DMS 273 treated with DMSO at 0.1 percent for 48 hours (cell line): ENCODE measurements at regions not wholly inside any gene's neighbourhood (a gene's known extent, or its start where the extent isn't known, plus 50 kb on each side); places are given as distances from the start of the nearest gene placed in this dataset.
A peak's percentile ranks its signal among the peaks of the same experiment; 100 is the strongest.
"Not testable (repeated sequence)": the region's sequence is repeated elsewhere in the genome, so short reads cannot be mapped to it uniquely, and the experiment has no call there.

ENCODE experiments used
- DNase-seq: peaks from one replicate; lab custom pipeline; 2025; lab: John Stamatoyannopoulos, UW

GRCh38 chr2:44086629-44087028 lies 82.0 kb upstream of the PPM1B start:
- no peak for DNase-seq

- DNase-seq, result peak; percentile 33
Measured at GRCh38 chr2:44087036-44087713, 81.5 kb upstream of the PPM1B start.

GRCh38 chr2:44087714-44088092 lies 81.0 kb upstream of the PPM1B start:
- DNase-seq, result no peak

- not testable (repeated sequence) for DNase-seq
Measured at GRCh38 chr2:44092519-44092918, 76.2 kb upstream of the PPM1B start.

GRCh38 chr2:44093970-44094369 lies 74.7 kb upstream of the PPM1B start:
- no peak for DNase-seq

- peak; percentile 57 for DNase-seq
Measured at GRCh38 chr2:44097322-44097907, 71.3 kb upstream of the PPM1B start.

- no peak for DNase-seq
Measured at GRCh38 chr2:44098050-44098449, 70.6 kb upstream of the PPM1B start.

- no peak for DNase-seq
Measured at GRCh38 chr2:44098891-44099290, 69.8 kb upstream of the PPM1B start.

GRCh38 chr2:44100351-44100750 lies 68.3 kb upstream of the PPM1B start:
- DNase-seq, result no peak

- no peak for DNase-seq
Measured at GRCh38 chr2:44101246-44101645, 67.4 kb upstream of the PPM1B start.

GRCh38 chr2:44102790-44103562 lies 65.7 kb upstream of the PPM1B start:
- DNase-seq, result no peak

- DNase-seq, result no peak
Measured at GRCh38 chr2:44103639-44104038, 65.0 kb upstream of the PPM1B start.

GRCh38 chr2:44104855-44105271 lies 63.8 kb upstream of the PPM1B start:
- DNase-seq, result no peak

- DNase-seq, result not testable (repeated sequence)
Measured at GRCh38 chr2:44106509-44106908, 62.2 kb upstream of the PPM1B start.

- DNase-seq, result no peak
Measured at GRCh38 chr2:44107086-44107740, 61.5 kb upstream of the PPM1B start.

GRCh38 chr2:44107974-44108373 lies 60.7 kb upstream of the PPM1B start:
- no peak for DNase-seq

- DNase-seq, result no peak
Measured at GRCh38 chr2:44109166-44109565, 59.5 kb upstream of the PPM1B start.

- no peak for DNase-seq
Measured at GRCh38 chr2:44110444-44110843, 58.2 kb upstream of the PPM1B start.

GRCh38 chr2:44112096-44112495 lies 56.6 kb upstream of the PPM1B start:
- no peak for DNase-seq

GRCh38 chr2:44116319-44116718 lies 52.4 kb upstream of the PPM1B start:
- no peak for DNase-seq

GRCh38 chr2:44118257-44118656 lies 50.4 kb upstream of the PPM1B start:
- DNase-seq, result no peak
